OCI-LY1 (cell line): ENCODE measurements at regions not wholly inside any gene's neighbourhood (a gene's known extent, or its start where the extent isn't known, plus 50 kb on each side); places are given as distances from the start of the nearest gene placed in this dataset.

Experiments used
- EZH2 ChIP-seq: fragments of 200-600 bp; sonication (generic), shearing (Covaris generic); IDR thresholded peaks from 2 replicates; pipeline ENCODE4 v1.8.0; 2017; ENCODE audit warnings: borderline replicate concordance, mixed run types, mild to moderate bottlenecking, antibody characterized with exemption, low read length, moderate library complexity, mixed read lengths
- TF ChIP-seq, protein P1 (sequence below): fragments of 200-600 bp; sonication (generic), shearing (Covaris generic); IDR thresholded peaks from 2 replicates; pipeline ENCODE4 v1.5.1; 2017; ENCODE audit warnings: mild to moderate bottlenecking, antibody characterized with exemption, low read length, moderate library complexity, mixed read lengths

DNA sequence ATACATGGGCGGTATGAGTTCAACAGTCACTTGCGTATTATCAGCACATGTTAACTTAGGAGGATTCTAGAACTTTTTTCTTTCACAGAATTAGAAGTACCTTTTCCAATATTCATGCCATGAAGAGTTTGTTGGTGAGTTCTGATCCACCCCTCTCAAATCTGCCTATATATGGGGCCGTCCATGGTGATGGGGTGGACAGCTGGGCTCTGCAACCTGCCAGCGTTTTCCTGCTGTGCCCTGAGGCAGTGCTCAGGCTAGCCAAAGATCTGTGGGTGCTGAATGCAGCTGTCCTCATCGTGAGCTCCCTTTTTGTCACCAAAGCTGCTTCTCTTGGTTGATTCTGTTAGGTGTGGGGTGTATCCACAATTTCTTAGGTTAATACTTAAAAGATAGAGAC is 88.7 kb downstream of the THBS2 start:
- TF ChIP-seq, protein P1, sequence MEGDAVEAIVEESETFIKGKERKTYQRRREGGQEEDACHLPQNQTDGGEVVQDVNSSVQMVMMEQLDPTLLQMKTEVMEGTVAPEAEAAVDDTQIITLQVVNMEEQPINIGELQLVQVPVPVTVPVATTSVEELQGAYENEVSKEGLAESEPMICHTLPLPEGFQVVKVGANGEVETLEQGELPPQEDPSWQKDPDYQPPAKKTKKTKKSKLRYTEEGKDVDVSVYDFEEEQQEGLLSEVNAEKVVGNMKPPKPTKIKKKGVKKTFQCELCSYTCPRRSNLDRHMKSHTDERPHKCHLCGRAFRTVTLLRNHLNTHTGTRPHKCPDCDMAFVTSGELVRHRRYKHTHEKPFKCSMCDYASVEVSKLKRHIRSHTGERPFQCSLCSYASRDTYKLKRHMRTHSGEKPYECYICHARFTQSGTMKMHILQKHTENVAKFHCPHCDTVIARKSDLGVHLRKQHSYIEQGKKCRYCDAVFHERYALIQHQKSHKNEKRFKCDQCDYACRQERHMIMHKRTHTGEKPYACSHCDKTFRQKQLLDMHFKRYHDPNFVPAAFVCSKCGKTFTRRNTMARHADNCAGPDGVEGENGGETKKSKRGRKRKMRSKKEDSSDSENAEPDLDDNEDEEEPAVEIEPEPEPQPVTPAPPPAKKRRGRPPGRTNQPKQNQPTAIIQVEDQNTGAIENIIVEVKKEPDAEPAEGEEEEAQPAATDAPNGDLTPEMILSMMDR = no peak
- TF ChIP-seq EZH2 = no peak
